ENCODE measurements at regions not wholly inside any gene's neighbourhood (a gene's known extent, or its start where the extent isn't known, plus 50 kb on each side); places are given as distances from the start of the nearest gene placed in this dataset.
"Not testable (repeated sequence)": the region's sequence is repeated elsewhere in the genome, so short reads cannot be mapped to it uniquely, and the experiment has no call there.

GRCh38 chr2:192499476-192499875 lies 304.7 kb upstream of the TMEFF2 start:
- no peak for TF ChIP-seq CTCF (conservative IDR thresholded peaks at IDR 0.05; ENCODE audit: low read depth, low read length)
- no peak overlapping the region for H3K4me3 ChIP-seq (ENCODE audit: low read depth, low read length)
- peak; percentile 26 for DNase-seq (ENCODE audit: low read depth)

- no peak overlapping the region for H3K4me3 ChIP-seq (ENCODE audit: low read depth, low read length)
- no peak for TF ChIP-seq CTCF (conservative IDR thresholded peaks at IDR 0.05; ENCODE audit: low read depth, low read length)
- DNase-seq (ENCODE audit: low read depth), result peak; percentile 2
Observed at GRCh38 chr2:192498747-192499146, 304.0 kb upstream of the TMEFF2 start.

- H3K4me3 ChIP-seq (ENCODE audit: low read depth, low read length); DNase-seq (ENCODE audit: low read depth): not testable (repeated sequence)
Observed at GRCh38 chr2:192488158-192488557, 293.4 kb upstream of the TMEFF2 start.

GRCh38 chr2:192487636-192488035 lies 292.9 kb upstream of the TMEFF2 start:
- DNase-seq (ENCODE audit: low read depth), result no peak
- no peak for TF ChIP-seq CTCF (conservative IDR thresholded peaks at IDR 0.05; ENCODE audit: low read depth, low read length)

GRCh38 chr2:192484903-192485302 lies 290.2 kb upstream of the TMEFF2 start:
- DNase-seq (ENCODE audit: low read depth), result no peak
- no peak overlapping the region for H3K4me3 ChIP-seq (ENCODE audit: low read depth, low read length)
- no peak for TF ChIP-seq CTCF (conservative IDR thresholded peaks at IDR 0.05; ENCODE audit: low read depth, low read length)

More at GRCh38 chr2:192487636-192488035, 292.9 kb upstream of the TMEFF2 start:
- no peak overlapping the region for H3K4me3 ChIP-seq (ENCODE audit: low read depth, low read length)

- DNase-seq (ENCODE audit: low read depth), result no peak
- H3K4me3 ChIP-seq (ENCODE audit: low read depth, low read length), result no peak overlapping the region
- no peak for TF ChIP-seq CTCF (conservative IDR thresholded peaks at IDR 0.05; ENCODE audit: low read depth, low read length)
Observed at GRCh38 chr2:192480984-192481383, 286.3 kb upstream of the TMEFF2 start.

GRCh38 chr2:192473331-192473730 lies 278.6 kb upstream of the TMEFF2 start:
- no peak overlapping the region for H3K4me3 ChIP-seq (ENCODE audit: low read depth, low read length)
- DNase-seq (ENCODE audit: low read depth), result no peak
- TF ChIP-seq CTCF (conservative IDR thresholded peaks at IDR 0.05; ENCODE audit: low read depth, low read length), result no peak

- H3K4me3 ChIP-seq (ENCODE audit: low read depth, low read length), result no peak overlapping the region
- TF ChIP-seq CTCF (conservative IDR thresholded peaks at IDR 0.05; ENCODE audit: low read depth, low read length), result no peak
- DNase-seq (ENCODE audit: low read depth), result no peak
Observed at GRCh38 chr2:192471982-192472381, 277.2 kb upstream of the TMEFF2 start.

Data from choroid plexus epithelial cell (primary cell).